Naive thymus-derived CD8-positive, alpha-beta T cell (primary cell): ENCODE measurements at regions not wholly inside any gene's neighbourhood (a gene's known extent, or its start where the extent isn't known, plus 50 kb on each side); places are given as distances from the start of the nearest gene placed in this dataset.

Experiments used
- ATAC-seq, 2 donors: fragments of 150-1000 bp; cut with Tn5 transposase in 1 of 2; sonication (Bioruptor Pico), chemical (Tn5 transposase) in 1 of 2; 1 replicate in 1 of 2; 2 replicates in 1 of 2; pipeline ENCODE4 v1.10.0; 2021; ENCODE audit warnings: mild to moderate bottlenecking in 2 of 2, moderate library complexity in 2 of 2
- POLR2A ChIA-PET: fragments of 350-600 bp; sonication (Branson Sonifier 250); formaldehyde crosslinking; loops from one replicate; lab custom pipeline; 2021; ENCODE audit warnings: antibody characterized with exemption; lab: Charles Lee
- DNase-seq, 10 donors: peaks; one replicate each; pipeline versions ENCODE4 v3.0.0 to v3.0.0-alpha.2; 2020 to 2022
- H3K27ac Mint-ChIP-seq, 10 donors: one replicate each; pipeline ENCODE4 v1.8.0; 2020 to 2022; ENCODE audit warnings: mild to moderate bottlenecking in 10 of 10, mixed read lengths in 10 of 10, moderate library complexity in 4 of 10, inconsistent platforms in 1 of 10
- H3K27me3 Mint-ChIP-seq, 5 donors: one replicate each; pipeline ENCODE4 v1.8.0; 2021 to 2022; ENCODE audit warnings: mixed read lengths in 5 of 5
- H3K36me3 Mint-ChIP-seq, 3 donors: one replicate each; pipeline ENCODE4 v1.8.0; 2020 to 2022; ENCODE audit warnings: mixed read lengths in 3 of 3, mild to moderate bottlenecking in 2 of 3, inconsistent platforms in 1 of 3
- H3K4me1 Mint-ChIP-seq, 4 donors: one replicate each; pipeline ENCODE4 v1.8.0; 2021 to 2022; ENCODE audit warnings: mixed read lengths in 4 of 4
- H3K4me3 Mint-ChIP-seq, 10 donors: one replicate each; pipeline ENCODE4 v1.8.0; 2020 to 2022; ENCODE audit warnings: mild to moderate bottlenecking in 10 of 10, mixed read lengths in 10 of 10, moderate library complexity in 6 of 10, inconsistent platforms in 1 of 10
- H3K9me3 Mint-ChIP-seq, 9 donors: one replicate each; pipeline ENCODE4 v1.8.0; 2020 to 2022; ENCODE audit warnings: mixed read lengths in 9 of 9, mild to moderate bottlenecking in 3 of 9, inconsistent platforms in 1 of 9, moderate library complexity in 1 of 9

- Mint-ChIP-seq H3K27ac (no peak overlapping the region), H3K36me3 (no peaks in the 10 kb centered on the region), H3K4me3 (no peak overlapping the region), H3K4me1 (no peaks in the 10 kb centered on the region), H3K9me3 (peaks cover 0 to 2% (median 0%) of the 10 kb centered on the region in 9 donors), H3K27me3 (peaks cover 0 to 5% (median 0%) of the 10 kb centered on the region in 5 donors)
- no peak for DNase-seq
- ATAC-seq, result no peak
- POLR2A ChIA-PET, result no interaction called here
Observed at GRCh38 chr4:27198246-27198645, 337.6 kb downstream of the STIM2 start.

GRCh38 chr4:27198971-27199370, 338.3 kb downstream of the STIM2 start:
- ATAC-seq (no peak), DNase-seq (no peak)
- no peak overlapping the region for H3K4me3 Mint-ChIP-seq
- no peaks in the 10 kb centered on the region for H3K36me3 Mint-ChIP-seq
- no peaks in the 10 kb centered on the region for H3K4me1 Mint-ChIP-seq
- POLR2A ChIA-PET, result no interaction called here
- H3K27me3 Mint-ChIP-seq, result peaks cover 0 to 5% (median 0%) of the 10 kb centered on the region in 5 donors
- peaks cover 0 to 4% (median 0%) of the 10 kb centered on the region in 9 donors for H3K9me3 Mint-ChIP-seq
- H3K27ac Mint-ChIP-seq, result no peak overlapping the region

- DNase-seq (no peak), ATAC-seq (no peak)
Observed at GRCh38 chr4:27206009-27206408, 345.4 kb downstream of the STIM2 start.

GRCh38 chr4:27210956-27211355, 350.3 kb downstream of the STIM2 start:
- DNase-seq (no peak), ATAC-seq (no peak)
- H3K4me3 Mint-ChIP-seq, result no peak overlapping the region
- H3K27ac Mint-ChIP-seq, result no peak overlapping the region
- H3K36me3 Mint-ChIP-seq, result no peaks in the 10 kb centered on the region
- peaks cover 0 to 3% (median 0%) of the 10 kb centered on the region in 9 donors for H3K9me3 Mint-ChIP-seq
- peaks cover 0 to 11% (median 0%) of the 10 kb centered on the region in 5 donors for H3K27me3 Mint-ChIP-seq
- H3K4me1 Mint-ChIP-seq, result no peaks in the 10 kb centered on the region
- POLR2A ChIA-PET, result no interaction called here

More at GRCh38 chr4:27206009-27206408, 345.4 kb downstream of the STIM2 start:
- Mint-ChIP-seq H3K27ac (no peak overlapping the region), H3K4me3 (no peak overlapping the region), H3K4me1 (no peaks in the 10 kb centered on the region), H3K9me3 (peaks cover 0 to 5% (median 0%) of the 10 kb centered on the region in 9 donors), H3K36me3 (no peaks in the 10 kb centered on the region), H3K27me3 (peaks cover 0 to 6% (median 0%) of the 10 kb centered on the region in 5 donors)
- POLR2A ChIA-PET, result no interaction called here

- DNase-seq, result no peak
- POLR2A ChIA-PET, result no interaction called here
- Mint-ChIP-seq H3K4me3 (no peak overlapping the region), H3K27ac (no peak overlapping the region), H3K9me3 (peaks cover 0 to 2% (median 0%) of the 10 kb centered on the region in 9 donors), H3K36me3 (no peaks in the 10 kb centered on the region), H3K27me3 (peaks cover 0 to 10% (median 0%) of the 10 kb centered on the region in 5 donors), H3K4me1 (no peaks in the 10 kb centered on the region)
- ATAC-seq, result no peak
Observed at GRCh38 chr4:27214010-27214409, 353.4 kb downstream of the STIM2 start.

- H3K4me3 Mint-ChIP-seq, result no peak overlapping the region
- ATAC-seq, result no peak
- POLR2A ChIA-PET, result no interaction called here
- H3K36me3 Mint-ChIP-seq, result no peaks in the 10 kb centered on the region
- H3K9me3 Mint-ChIP-seq, result peaks cover 0 to 2% (median 0%) of the 10 kb centered on the region in 9 donors
- H3K27ac Mint-ChIP-seq, result no peak overlapping the region
- no peak for DNase-seq
- H3K4me1 Mint-ChIP-seq, result no peaks in the 10 kb centered on the region
- H3K27me3 Mint-ChIP-seq, result peaks cover 0 to 8% (median 0%) of the 10 kb centered on the region in 5 donors
Observed at GRCh38 chr4:27215220-27215826, 354.7 kb downstream of the STIM2 start.

- POLR2A ChIA-PET, result no interaction called here
- H3K4me3 Mint-ChIP-seq, result no peak overlapping the region
- ATAC-seq (no peak), DNase-seq (no peak)
- peaks cover 0 to 3% (median 0%) of the 10 kb centered on the region in 9 donors for H3K9me3 Mint-ChIP-seq
- H3K36me3 Mint-ChIP-seq, result no peaks in the 10 kb centered on the region
- peaks cover 0 to 4% (median 2%) of the 10 kb centered on the region in 5 donors for H3K27me3 Mint-ChIP-seq
- no peaks in the 10 kb centered on the region for H3K4me1 Mint-ChIP-seq
- H3K27ac Mint-ChIP-seq, result no peak overlapping the region
Observed at GRCh38 chr4:27217261-27217769, 356.7 kb downstream of the STIM2 start.

- Mint-ChIP-seq H3K27me3 (peaks cover 0 to 4% (median 0%) of the 10 kb centered on the region in 5 donors), H3K27ac (no peak overlapping the region), H3K9me3 (peaks cover 0 to 3% (median 0%) of the 10 kb centered on the region in 9 donors), H3K4me1 (no peaks in the 10 kb centered on the region), H3K36me3 (no peaks in the 10 kb centered on the region), H3K4me3 (no peak overlapping the region)
- ATAC-seq (no peak), DNase-seq (no peak)
- POLR2A ChIA-PET, result no interaction called here
Observed at GRCh38 chr4:27218013-27218412, 357.4 kb downstream of the STIM2 start.

GRCh38 chr4:27223326-27223725, 362.7 kb downstream of the STIM2 start:
- Mint-ChIP-seq H3K36me3 (no peaks in the 10 kb centered on the region), H3K9me3 (peaks cover 0 to 2% (median 0%) of the 10 kb centered on the region in 9 donors), H3K27me3 (peaks cover 4 to 14% (median 7%) of the 10 kb centered on the region in 5 donors), H3K27ac (peak overlapping the region in 1 of 10 donors; percentile 50), H3K4me1 (no peaks in the 10 kb centered on the region), H3K4me3 (no peak overlapping the region)
- POLR2A ChIA-PET, result no interaction called here
- DNase-seq (no peak), ATAC-seq (no peak)

- no peak overlapping the region for H3K4me3 Mint-ChIP-seq
- H3K36me3 Mint-ChIP-seq, result no peaks in the 10 kb centered on the region
- no peak overlapping the region for H3K27ac Mint-ChIP-seq
- POLR2A ChIA-PET, result no interaction called here
- no peak for DNase-seq
- H3K4me1 Mint-ChIP-seq, result no peaks in the 10 kb centered on the region
- H3K9me3 Mint-ChIP-seq, result peaks cover 0 to 5% (median 0%) of the 10 kb centered on the region in 9 donors
- H3K27me3 Mint-ChIP-seq, result peaks cover 0 to 12% (median 1%) of the 10 kb centered on the region in 5 donors
- no peak for ATAC-seq
Observed at GRCh38 chr4:27233531-27233930, 372.9 kb downstream of the STIM2 start.

- peaks cover 0 to 12% (median 1%) of the 10 kb centered on the region in 5 donors for H3K27me3 Mint-ChIP-seq
- no peak for ATAC-seq
- no peak overlapping the region for H3K27ac Mint-ChIP-seq
- no peak overlapping the region for H3K4me3 Mint-ChIP-seq
- H3K4me1 Mint-ChIP-seq, result no peaks in the 10 kb centered on the region
- H3K9me3 Mint-ChIP-seq, result peaks cover 0 to 7% (median 0%) of the 10 kb centered on the region in 9 donors
- no peaks in the 10 kb centered on the region for H3K36me3 Mint-ChIP-seq
- POLR2A ChIA-PET, result no interaction called here
- DNase-seq, result no peak
Observed at GRCh38 chr4:27234306-27234899, 373.8 kb downstream of the STIM2 start.

- POLR2A ChIA-PET, result no interaction called here
- H3K27me3 Mint-ChIP-seq, result peaks cover 0 to 6% (median 1%) of the 10 kb centered on the region in 5 donors
- H3K36me3 Mint-ChIP-seq, result no peaks in the 10 kb centered on the region
- H3K4me1 Mint-ChIP-seq, result no peaks in the 10 kb centered on the region
- peaks cover 0 to 9% (median 2%) of the 10 kb centered on the region in 9 donors for H3K9me3 Mint-ChIP-seq
- no peak overlapping the region for H3K4me3 Mint-ChIP-seq
- no peak overlapping the region for H3K27ac Mint-ChIP-seq
- DNase-seq (no peak), ATAC-seq (no peak)
Observed at GRCh38 chr4:27239641-27240040, 379.0 kb downstream of the STIM2 start.

GRCh38 chr4:27242217-27242616, 381.6 kb downstream of the STIM2 start:
- H3K27ac Mint-ChIP-seq, result no peak overlapping the region
- no peaks in the 10 kb centered on the region for H3K36me3 Mint-ChIP-seq
- DNase-seq (no peak), ATAC-seq (no peak)
- H3K9me3 Mint-ChIP-seq, result peaks cover 0 to 9% (median 2%) of the 10 kb centered on the region in 9 donors
- POLR2A ChIA-PET, result no interaction called here
- peaks cover 0 to 3% (median 0%) of the 10 kb centered on the region in 5 donors for H3K27me3 Mint-ChIP-seq
- H3K4me3 Mint-ChIP-seq, result no peak overlapping the region
- no peaks in the 10 kb centered on the region for H3K4me1 Mint-ChIP-seq
